ENCODE measurements at regions not wholly inside any gene's neighbourhood (a gene's known extent, or its start where the extent isn't known, plus 50 kb on each side); places are given as distances from the start of the nearest gene placed in this dataset.
"Not testable (repeated sequence)": the region's sequence is repeated elsewhere in the genome, so short reads cannot be mapped to it uniquely, and the experiment has no call there.

DNA sequence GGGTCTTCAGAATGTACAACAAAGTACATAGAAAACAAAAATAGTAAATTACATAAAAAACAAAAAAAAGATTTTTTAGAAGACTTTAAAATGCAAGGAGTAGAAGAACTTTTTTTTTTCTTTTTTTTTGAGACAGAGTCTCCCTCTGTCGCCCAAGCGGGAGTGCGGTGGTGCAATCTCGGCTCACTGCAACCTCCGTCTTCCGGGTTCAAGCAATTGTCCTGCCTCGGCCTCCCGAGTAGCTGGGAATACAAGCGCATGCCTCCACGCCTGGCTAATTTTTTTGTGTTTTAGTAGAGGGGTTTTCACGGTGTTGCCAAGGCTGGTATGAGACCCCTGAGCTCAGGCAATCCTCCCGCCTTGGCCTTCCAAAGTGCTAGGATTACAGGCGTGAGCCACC lies 104.5 kb upstream of the ZC3H15 start:
- no peak for DNase-seq (ENCODE audit: low spot score)

DNA sequence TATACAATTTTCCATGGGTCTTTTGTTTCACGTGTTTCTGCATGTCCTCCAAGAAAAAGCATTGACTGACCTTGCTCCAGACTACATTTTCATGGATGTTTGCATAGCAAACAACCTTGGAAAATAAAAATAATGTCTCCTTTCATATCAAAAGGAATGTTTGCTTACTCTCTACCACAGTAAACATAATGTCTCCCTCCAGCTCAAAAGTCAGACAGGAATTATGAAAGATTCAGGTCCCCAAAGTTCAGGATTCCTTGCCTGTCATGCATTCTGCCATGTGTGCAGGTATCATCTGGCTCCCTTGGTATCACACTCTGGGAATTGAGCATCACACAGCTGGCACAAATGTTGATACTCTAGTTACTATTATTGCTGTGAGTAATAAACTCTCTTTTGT lies 103.1 kb upstream of the ZC3H15 start:
- no peak for DNase-seq (ENCODE audit: low spot score)

DNA sequence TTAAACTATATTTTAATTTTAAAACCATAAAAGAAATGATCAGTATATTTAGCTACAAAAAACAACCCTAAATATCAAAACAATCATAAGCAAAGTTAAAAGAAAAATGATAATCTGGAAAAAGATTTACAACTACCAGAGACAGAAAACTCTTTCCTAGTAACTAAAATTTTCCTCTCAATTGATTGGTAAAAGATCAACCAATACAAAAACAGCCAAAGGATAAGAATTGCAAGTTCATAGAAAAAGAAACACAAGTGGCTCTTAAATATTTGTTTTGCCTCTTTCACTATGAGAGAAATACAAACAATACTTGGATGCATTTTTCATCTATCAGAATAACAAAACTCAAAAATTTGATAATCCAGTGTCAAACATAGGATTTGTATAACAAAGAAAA lies 101.8 kb upstream of the ZC3H15 start:
- DNase-seq (ENCODE audit: low spot score): no peak

DNA sequence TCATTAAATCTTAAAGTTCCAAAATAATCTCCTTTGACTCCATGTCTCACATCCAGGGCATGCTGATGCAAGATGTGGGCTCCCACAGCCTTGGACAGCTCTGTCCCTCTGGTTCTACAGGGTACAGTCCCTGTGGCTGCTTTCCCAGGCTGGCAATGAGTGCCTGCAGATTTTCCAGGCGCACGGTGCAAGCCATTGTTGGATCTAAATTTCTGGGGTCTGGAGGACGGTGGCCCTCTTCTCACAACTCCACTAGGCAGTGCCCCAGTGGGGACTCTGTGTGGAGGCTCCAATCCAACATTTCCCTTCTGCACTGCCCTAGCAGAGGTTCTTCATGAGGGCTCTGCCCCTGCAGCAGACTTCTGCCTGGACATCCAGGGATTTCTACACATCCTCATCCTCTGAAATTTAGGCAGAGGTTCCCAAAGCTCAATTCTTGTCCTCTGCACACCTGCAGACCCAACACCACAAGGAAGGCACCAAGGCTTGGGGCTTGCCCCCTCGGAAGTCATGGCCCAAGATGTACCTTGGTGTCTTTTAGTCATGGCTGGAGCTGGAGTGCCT lies 100.3 kb upstream of the ZC3H15 start:
- DNase-seq (ENCODE audit: low spot score): not testable (repeated sequence)

DNA sequence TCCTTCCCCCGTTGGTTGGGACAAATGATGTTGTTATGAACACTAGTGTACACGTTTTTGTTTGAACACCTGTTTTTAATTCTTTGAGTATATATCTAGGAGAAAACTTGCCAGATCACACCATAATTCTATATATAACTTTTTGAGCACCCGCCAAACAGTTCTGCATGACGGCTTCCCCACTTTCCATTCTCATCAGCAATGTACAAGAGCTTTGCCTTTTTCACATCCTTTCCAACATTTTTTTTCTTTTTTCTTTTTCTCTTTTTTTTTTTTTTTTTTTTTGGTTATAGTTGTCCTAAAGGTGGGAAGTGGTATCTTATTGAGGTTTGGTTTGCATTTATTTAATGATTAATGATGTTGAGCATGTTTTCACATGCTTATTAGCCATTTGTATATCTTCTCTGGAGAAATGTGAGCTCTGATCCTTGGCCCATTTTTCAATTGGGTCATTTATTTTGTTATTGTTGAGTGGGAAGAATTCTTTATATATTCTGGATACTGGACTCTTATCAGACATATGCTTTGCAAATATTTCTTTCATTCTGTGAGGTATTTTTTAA lies 86.9 kb upstream of the ZC3H15 start:
- DNase-seq (ENCODE audit: low spot score): no peak

DNA sequence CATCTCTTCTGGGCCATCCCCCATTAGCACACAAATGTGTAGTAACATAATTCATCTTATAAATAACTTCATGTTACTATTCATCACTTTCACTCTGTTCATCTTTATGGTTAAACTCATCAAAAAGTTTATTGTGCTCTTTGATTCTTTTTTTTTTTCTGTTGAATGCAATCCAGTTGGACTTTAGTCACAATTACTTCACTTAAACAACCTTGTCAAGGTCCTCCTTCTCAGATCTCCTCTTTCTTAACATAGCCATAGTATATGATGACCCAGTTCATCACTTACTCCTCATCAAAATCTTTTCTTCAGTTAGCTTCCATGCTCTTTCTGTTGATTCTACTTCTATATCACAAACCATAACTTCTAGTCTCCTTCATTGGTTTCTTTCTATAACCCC lies 80.2 kb upstream of the ZC3H15 start:
- no peak for DNase-seq (ENCODE audit: low spot score)

DNA sequence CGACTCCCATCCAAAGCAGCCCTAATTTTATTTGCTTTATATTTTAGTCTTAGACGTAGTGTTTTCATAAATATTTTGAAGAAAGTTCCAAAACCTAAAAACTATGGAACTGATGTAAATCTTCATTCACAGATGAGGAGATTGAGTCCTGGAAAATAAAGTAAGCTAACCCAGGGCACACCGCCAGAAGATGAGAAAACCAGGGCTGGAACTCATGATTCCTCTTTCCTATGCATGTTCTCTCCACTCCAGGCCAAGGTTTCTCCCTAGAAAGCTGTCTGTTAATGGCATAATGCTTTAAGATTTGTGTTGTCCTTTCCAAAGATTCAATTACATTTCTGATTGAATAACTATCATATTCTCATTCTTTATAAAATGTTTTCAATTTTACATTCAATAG lies 78.4 kb upstream of the ZC3H15 start:
- DNase-seq (ENCODE audit: low spot score): no peak

DNA sequence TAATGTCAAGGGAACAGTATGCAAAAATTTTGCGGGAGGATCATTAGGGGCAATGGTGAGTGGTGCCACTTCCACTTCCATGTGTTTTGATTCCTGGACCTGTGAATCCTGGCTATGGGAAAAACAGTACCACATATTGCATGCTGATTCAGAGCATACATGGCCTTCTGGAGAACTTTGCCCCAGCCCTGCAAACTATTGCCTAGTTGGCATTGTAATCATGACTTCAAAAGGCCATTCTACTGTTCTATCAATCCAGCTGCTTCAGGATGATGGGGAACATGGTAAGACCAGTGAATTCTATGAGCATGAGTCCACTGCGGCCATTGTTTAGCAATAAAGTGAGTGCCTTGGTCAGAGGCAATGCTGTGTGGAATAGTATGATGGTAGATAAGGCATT lies 75.3 kb upstream of the ZC3H15 start:
- no peak for DNase-seq (ENCODE audit: low spot score)

DNA sequence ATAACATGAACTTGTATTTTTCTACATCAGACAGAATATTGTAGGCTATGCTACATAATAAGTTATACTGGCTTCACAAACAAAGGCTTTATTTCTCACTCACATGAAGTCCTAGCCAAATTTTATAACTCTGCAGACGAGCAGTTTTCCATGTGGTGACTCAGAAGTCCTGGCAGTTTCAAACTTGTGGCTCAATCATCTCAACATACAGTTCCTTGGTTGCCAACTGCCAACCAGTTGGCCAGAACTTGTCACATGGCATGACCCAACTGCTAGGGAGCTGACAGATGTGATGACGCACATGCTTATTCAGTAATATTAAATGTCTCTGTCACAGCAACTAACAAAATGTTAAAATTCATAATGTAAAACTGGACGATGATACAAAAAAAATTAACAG lies 63.8 kb upstream of the ZC3H15 start:
- no peak for DNase-seq (ENCODE audit: low spot score)

DNA sequence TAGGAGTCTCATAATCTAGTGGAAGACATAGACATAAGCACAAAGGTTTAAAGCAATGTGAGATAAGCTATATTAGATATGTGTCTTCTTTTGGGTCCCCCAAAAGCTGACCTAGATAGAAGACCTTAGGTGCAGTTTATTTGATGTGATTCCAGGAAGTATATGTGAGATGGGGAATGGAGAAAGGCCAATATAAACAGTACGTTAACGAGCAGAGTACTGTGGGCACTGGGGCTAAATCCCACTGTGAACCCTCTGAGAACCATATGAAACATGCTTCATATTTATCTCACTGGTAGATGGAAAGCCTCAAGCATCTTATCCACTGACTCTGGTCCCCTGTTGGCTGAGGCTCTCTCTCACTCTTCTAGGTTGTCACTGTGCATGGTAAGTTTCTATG lies 62.6 kb upstream of the ZC3H15 start:
- no peak for DNase-seq (ENCODE audit: low spot score)

DNA sequence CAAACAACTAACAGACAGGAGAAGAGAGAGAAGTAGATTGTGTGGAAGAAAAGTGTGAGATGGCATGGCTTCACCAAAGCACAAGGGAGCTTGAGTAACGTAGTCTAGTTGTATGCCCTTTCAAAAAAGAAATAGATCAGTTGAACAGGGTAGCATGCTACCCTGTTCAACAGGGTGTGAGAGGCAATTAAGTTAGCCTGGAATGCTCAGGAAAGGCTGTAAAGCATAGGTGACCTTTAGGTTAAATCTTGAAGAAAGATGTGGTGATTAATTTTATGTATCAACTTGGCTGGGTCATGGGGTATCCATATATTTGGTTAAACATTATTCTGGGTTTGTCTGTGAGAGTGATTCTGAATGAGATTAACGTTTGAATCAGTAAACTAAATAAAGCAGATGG lies 61.8 kb upstream of the ZC3H15 start:
- DNase-seq (ENCODE audit: low spot score): no peak

DNA sequence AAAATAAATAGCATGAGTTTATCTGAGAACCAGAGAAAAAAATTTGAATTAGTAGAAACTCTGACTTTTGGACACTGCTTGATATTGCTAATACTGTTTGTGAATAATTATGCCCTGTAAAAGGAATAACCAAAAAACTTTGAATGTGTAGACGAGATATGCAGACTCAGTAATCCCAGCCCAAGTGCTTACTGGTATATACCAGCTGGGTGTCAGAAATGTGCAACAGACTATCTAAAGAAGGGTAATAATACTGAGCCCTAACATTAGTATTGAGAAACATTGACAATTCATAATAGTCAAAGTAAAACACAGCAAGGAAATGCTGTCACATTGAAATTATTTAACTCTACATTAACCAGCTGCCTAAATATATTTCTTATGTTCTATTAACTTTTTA lies 60.5 kb upstream of the ZC3H15 start:
- DNase-seq (ENCODE audit: low spot score): no peak

DNA sequence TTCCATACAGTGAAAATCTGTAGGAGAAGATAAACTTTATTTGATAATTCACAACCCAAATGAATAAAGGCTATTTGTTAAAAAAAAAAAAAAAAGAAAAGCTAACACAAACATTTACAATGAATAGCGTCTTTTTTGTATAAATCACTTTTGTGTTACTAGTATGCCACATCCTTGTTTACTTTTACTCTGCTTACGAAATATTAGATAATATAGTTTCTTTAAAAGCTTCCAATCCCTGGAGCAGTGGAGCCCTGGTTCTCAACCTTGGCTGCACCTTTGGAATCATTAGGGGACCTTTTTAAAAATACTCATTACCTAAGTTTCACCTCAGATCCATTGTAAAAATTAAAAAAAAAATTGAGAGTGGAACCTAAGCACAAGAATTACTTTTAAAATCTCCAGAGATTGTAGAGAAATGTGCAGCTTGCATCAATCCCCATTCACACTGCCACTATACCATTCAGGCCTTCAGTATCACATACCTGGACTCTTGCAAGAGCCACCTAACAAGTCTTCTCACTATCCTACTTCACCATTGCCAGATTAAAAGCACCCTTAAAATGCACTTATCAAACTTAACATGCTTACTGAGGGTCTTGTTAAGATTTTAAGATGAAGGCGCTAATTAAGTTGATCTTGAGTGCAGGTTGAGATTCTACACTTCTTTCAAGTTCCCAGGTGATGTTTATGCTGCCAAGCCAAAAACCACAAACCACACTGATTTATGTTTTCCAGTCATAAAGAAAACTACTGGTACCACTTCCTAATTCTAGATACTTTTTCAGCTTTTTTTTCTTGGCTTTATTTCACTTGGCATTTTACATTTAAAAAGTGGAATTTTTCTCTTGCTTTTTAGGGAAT lies 59.7 kb upstream of the ZC3H15 start:
- no peak for DNase-seq (ENCODE audit: low spot score)

DNA sequence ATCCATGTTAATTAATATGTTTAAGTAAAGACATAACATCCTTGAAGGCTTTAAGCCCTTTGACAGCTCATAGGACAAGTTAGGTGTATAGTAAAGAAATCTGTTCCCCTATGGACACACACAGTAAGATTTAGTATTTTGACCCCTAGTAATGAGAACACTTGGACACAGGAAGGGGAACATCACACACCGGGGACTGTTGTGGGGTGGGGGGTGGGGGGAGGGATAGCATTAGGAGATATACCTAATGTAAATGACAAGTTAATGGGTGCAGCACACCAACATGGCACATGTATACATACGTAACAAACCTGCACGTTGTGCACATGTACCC lies 59.1 kb upstream of the ZC3H15 start:
- not testable (repeated sequence) for DNase-seq (ENCODE audit: low spot score)

DNA sequence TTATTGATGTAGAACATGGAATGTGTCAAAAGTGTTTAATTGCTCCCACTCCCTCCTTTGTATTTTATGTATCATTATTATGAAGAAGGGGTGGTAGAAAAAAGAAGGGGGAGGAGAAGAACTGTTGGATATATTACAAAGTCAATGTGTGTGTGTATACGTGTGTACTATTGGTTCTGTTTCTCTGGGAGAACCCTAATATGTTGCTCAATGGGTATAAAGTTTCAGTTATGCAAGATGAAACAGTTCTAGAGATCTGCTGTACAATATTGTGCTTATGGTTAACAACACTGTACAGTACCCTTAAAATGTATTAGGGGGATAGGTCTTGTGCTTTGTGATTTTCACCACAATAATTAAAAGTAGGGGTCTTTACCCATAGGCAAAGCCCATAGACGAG lies 58.1 kb upstream of the ZC3H15 start:
- no peak for DNase-seq (ENCODE audit: low spot score)

DNA sequence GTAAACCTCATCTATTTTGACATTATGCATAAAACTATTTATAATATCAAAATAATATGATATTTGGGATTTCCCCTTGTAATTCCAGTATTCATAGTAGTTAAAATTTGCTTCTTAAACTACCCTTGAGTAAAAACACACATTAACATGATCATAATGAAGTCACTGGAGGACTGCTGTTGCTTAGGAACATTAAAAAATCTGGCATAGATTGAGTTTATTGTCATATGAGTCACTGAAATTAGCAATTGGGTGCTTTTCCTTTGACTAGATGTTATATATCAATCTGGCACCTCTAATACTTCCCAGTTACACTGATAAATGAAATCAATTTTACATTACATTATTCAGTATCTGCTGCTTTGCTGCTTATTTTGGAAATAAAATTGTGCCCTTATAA lies 57.0 kb upstream of the ZC3H15 start:
- DNase-seq (ENCODE audit: low spot score): no peak

DNA sequence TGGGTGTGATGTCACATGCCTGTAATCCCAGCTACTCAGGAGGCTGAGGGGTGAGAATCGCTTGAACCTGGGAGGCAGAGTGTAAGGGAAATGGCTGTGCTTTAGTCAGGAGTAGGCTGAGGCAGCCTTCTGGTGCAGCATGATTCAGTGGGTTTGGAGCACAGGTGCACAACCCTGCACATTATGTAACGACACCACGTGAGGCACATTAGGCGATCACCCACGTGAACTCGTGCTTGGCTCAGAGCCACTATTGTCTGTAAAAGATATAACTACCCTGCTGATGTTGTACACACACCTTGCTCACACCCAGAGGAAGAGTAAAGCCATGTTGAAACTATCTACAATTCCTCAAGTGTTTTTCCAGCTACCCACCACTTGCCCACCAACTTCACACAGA lies 54.8 kb upstream of the ZC3H15 start:
- no peak for DNase-seq (ENCODE audit: low spot score)

DNA sequence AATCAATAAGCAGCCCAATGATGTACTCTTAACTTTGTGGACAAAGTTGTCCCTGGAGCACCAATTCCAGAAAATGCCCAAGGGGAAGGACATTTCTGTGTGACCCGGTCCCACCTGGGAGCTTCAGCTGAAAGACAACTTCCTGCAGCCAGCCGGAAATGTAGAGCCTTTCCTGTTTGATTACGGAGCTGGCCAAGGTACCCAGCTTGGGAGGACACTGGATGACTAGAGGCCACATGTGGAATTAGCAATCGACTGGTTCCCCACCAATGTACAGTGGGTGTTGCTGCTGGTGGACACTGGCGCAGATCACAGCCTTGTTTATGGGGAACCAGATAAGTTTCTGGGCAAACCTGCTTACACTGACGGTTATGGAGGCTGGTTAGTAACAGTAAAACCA lies 53.0 kb upstream of the ZC3H15 start:
- DNase-seq (ENCODE audit: low spot score): no peak

DNA sequence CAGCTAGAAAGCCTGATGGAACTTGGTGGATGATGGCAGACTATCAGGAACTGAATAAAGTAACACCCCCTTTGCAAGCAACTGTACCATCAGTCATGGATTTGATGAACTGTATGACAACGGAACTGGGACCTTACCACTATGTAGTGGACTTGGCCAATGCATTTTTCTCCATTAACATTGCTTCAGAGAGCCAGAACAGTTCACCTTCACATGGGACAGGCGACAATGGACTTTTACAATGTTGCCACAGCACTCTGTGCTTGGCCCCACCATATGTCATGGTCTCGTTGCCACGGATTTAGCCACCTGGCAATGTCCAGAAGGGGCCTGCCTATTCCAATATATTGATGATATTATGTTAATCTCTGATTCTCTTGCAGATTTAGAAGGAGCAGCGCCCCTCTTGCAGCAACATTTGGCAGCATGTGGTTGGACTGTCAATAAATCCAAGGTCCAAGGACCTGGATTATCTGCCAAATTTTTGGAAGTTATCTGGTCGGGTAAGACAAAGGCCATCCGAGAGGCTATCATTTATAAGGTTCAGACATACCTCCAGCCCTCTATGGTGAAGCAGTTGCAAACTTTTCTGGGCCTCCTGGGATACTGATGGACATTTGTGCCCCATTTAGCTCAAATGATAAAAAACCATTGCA lies 52.2 kb upstream of the ZC3H15 start:
- DNase-seq (ENCODE audit: low spot score): no peak
